GM19463 (cell line): ENCODE measurements at regions not wholly inside any gene's neighbourhood (a gene's known extent, or its start where the extent isn't known, plus 50 kb on each side); places are given as distances from the start of the nearest gene placed in this dataset.
"Not testable (repeated sequence)": the region's sequence is repeated elsewhere in the genome, so short reads cannot be mapped to it uniquely, and the experiment has no call there.

Source experiments
- ATAC-seq: cut with Tn5 transposase; IDR thresholded peaks from one replicate; pipeline ENCODE4 v1.9.1; 2021; ENCODE audit warnings: mild to moderate bottlenecking, moderate library complexity; ENCODE audit not compliant: unreplicated experiment

- ATAC-seq, result no peak
Measured at GRCh38 chr10:78335371-78335690, 301.7 kb downstream of the RPS24 start.

- no peak for ATAC-seq
Measured at GRCh38 chr10:78335691-78336401, 302.2 kb downstream of the RPS24 start.

- no peak for ATAC-seq
Measured at GRCh38 chr10:78336402-78336791, 302.7 kb downstream of the RPS24 start.

- no peak for ATAC-seq
Measured at GRCh38 chr10:78337016-78337415, 303.4 kb downstream of the RPS24 start.

- no peak for ATAC-seq
Measured at GRCh38 chr10:78337646-78338391, 304.2 kb downstream of the RPS24 start.

- no peak for ATAC-seq
Measured at GRCh38 chr10:78338717-78339116, 305.1 kb downstream of the RPS24 start.

GRCh38 chr10:78339251-78339650 is 305.6 kb downstream of the RPS24 start:
- ATAC-seq, result no peak

- no peak for ATAC-seq
Measured at GRCh38 chr10:78341953-78342614, 308.4 kb downstream of the RPS24 start.

- no peak for ATAC-seq
Measured at GRCh38 chr10:78342827-78343653, 309.4 kb downstream of the RPS24 start.

- not testable (repeated sequence) for ATAC-seq
Measured at GRCh38 chr10:78344257-78344656, 310.6 kb downstream of the RPS24 start.

- ATAC-seq, result not testable (repeated sequence)
Measured at GRCh38 chr10:78345515-78345914, 311.9 kb downstream of the RPS24 start.

- no peak for ATAC-seq
Measured at GRCh38 chr10:78346721-78347120, 313.1 kb downstream of the RPS24 start.

GRCh38 chr10:78348411-78349164 is 314.9 kb downstream of the RPS24 start:
- ATAC-seq, result no peak

GRCh38 chr10:78349165-78349516 is 315.5 kb downstream of the RPS24 start:
- no peak for ATAC-seq

GRCh38 chr10:78349911-78350663 is 316.4 kb downstream of the RPS24 start:
- no peak for ATAC-seq

- no peak for ATAC-seq
Measured at GRCh38 chr10:78351283-78351682, 317.6 kb downstream of the RPS24 start.

- ATAC-seq, result no peak
Measured at GRCh38 chr10:78351809-78352208, 318.1 kb downstream of the RPS24 start.

- ATAC-seq, result no peak
Measured at GRCh38 chr10:78353636-78354035, 320.0 kb downstream of the RPS24 start.

- no peak for ATAC-seq
Measured at GRCh38 chr10:78354101-78354500, 320.4 kb downstream of the RPS24 start.
